ENCODE measurements at regions not wholly inside any gene's neighbourhood (a gene's known extent, or its start where the extent isn't known, plus 50 kb on each side); places are given as distances from the start of the nearest gene placed in this dataset.

DNA sequence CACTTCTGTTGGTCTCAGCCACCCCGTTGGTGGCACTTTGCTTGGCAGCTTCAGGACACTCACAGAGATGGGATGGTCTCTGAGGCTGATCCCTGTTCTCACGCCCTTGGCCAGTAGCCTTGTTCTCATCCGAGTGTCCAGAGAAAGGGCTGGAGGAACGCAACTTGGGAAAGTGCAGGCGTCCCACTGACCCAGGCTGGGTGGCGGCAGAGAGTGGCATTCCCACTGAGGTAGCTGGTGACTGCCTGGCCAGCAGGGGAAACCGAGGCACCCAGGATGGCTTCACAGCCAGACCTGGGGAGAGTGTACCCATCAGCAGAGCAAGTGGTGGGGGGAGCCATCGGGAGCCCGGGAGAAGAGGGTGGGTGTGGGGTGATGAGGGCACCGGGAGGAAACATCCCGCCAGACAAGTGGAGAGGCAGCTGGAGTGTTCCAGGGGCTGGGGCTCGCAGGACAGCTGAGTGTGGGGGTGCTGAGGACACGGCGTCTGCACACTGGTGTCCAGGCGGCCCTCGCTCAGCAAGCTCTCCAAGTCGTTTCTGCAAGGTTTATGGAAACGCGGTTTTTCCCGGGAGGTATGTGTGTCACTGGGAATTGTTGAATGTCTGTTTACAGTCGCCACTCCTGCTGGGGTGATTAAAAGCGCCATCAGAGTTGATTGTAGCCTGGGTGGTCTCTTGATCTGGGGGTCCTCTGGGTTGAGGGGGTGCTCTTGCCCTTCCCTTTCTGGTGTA is 97.8 kb downstream of the SIK1 start:
- no peaks in the 10 kb centered on the region for H3K4me1 ChIP-seq (ENCODE audit: insufficient read depth, low read length, poor library complexity, severe bottlenecking)
- BruUV-seq (replicated peaks), result no TSS peak
- ChIA-PET POLR2A (ENCODE audit: low non-redundant PET) (no interaction called here), CTCF (no interaction called here)
- no peaks in the 10 kb centered on the region for H3K9me3 ChIP-seq (ENCODE audit: low read depth, low read length, poor library complexity, severe bottlenecking)
- TF ChIP-seq, protein P1, sequence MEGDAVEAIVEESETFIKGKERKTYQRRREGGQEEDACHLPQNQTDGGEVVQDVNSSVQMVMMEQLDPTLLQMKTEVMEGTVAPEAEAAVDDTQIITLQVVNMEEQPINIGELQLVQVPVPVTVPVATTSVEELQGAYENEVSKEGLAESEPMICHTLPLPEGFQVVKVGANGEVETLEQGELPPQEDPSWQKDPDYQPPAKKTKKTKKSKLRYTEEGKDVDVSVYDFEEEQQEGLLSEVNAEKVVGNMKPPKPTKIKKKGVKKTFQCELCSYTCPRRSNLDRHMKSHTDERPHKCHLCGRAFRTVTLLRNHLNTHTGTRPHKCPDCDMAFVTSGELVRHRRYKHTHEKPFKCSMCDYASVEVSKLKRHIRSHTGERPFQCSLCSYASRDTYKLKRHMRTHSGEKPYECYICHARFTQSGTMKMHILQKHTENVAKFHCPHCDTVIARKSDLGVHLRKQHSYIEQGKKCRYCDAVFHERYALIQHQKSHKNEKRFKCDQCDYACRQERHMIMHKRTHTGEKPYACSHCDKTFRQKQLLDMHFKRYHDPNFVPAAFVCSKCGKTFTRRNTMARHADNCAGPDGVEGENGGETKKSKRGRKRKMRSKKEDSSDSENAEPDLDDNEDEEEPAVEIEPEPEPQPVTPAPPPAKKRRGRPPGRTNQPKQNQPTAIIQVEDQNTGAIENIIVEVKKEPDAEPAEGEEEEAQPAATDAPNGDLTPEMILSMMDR (conservative IDR thresholded peaks at IDR 0.05; ENCODE audit: low read depth, low read length), result no peak
- TF ChIP-seq EZH2 (IDR thresholded peaks at IDR 0.05; ENCODE audit: borderline replicate concordance, low read depth, low read length, poor library complexity, severe bottlenecking), result no peak
- no peak for DNase-seq (ENCODE audit: low spot score)
- H3K27ac ChIP-seq (ENCODE audit: low read depth, low read length, poor library complexity, severe bottlenecking), result no peak overlapping the region
- H3K27me3 ChIP-seq (replicated peaks; ENCODE audit: insufficient read depth, low read depth, low read length, poor library complexity), result no peaks in the 10 kb centered on the region
- intact Hi-C loops (cut with micrococcal nuclease; ENCODE audit: unreplicated experiment), result no loop called here
- no peaks in the 10 kb centered on the region for H3K36me3 ChIP-seq (ENCODE audit: insufficient read depth, low read length, poor library complexity, severe bottlenecking)
- no peak overlapping the region for H3K4me3 ChIP-seq (ENCODE audit: low read depth, low read length, poor library complexity, severe bottlenecking)

DNA sequence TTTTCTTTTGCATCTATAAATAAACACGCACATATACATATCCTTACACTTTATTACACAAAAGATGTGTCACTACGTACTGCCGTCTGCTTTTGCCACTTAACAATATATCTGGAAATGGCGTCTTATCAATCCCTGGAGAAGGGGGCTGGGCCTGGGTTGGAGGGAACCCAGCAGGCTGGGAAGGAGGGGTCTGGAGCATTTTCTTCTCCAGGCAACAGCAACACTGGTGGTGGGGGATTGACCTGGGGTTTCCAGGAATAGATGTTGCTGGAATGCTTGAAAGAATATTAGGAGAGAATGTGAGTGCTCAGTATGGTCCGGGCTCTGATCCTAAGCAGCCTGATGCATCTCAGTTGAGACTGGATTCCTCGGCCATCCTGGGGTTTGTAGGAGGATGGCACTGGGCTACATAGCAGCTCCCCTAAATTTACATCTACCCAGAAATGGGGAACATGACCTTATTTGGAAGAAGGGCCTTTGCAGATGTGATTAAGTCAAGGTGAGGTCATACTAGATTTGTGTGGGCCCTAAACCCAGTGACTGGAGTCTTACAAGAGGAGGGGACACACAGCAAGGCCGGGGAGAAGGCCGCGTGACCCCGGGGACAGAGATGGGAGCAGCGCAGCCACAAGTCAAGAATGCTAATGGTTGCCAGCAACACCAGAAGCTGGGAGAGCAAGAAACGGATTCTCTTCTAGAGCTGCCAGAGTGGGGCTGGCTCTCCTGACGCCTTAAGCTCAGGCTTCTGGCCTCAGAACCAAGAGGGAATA is 98.6 kb downstream of the SIK1 start:
- TF ChIP-seq, protein P1 (conservative IDR thresholded peaks at IDR 0.05; ENCODE audit: low read depth, low read length), result no peak
- no peak for TF ChIP-seq EZH2 (IDR thresholded peaks at IDR 0.05; ENCODE audit: borderline replicate concordance, low read depth, low read length, poor library complexity, severe bottlenecking)
- H3K9me3 ChIP-seq (ENCODE audit: low read depth, low read length, poor library complexity, severe bottlenecking), result no peaks in the 10 kb centered on the region
- POLR2A ChIA-PET (ENCODE audit: low non-redundant PET), result interaction anchor here (0.5 kb wide), 1 partner anchor 369 kb away, joined by 11 read pairs; no protein-coding TSS in a partner anchor
- CTCF ChIA-PET, result no interaction called here
- intact Hi-C loops (cut with micrococcal nuclease; ENCODE audit: unreplicated experiment), result no loop called here
- no peak overlapping the region for H3K4me3 ChIP-seq (ENCODE audit: low read depth, low read length, poor library complexity, severe bottlenecking)
- no peaks in the 10 kb centered on the region for H3K36me3 ChIP-seq (ENCODE audit: insufficient read depth, low read length, poor library complexity, severe bottlenecking)
- H3K27ac ChIP-seq (ENCODE audit: low read depth, low read length, poor library complexity, severe bottlenecking), result no peak overlapping the region
- no peak for DNase-seq (ENCODE audit: low spot score)
- no peaks in the 10 kb centered on the region for H3K4me1 ChIP-seq (ENCODE audit: insufficient read depth, low read length, poor library complexity, severe bottlenecking)
- BruUV-seq (replicated peaks), result no TSS peak
- no peaks in the 10 kb centered on the region for H3K27me3 ChIP-seq (replicated peaks; ENCODE audit: insufficient read depth, low read depth, low read length, poor library complexity)

DNA sequence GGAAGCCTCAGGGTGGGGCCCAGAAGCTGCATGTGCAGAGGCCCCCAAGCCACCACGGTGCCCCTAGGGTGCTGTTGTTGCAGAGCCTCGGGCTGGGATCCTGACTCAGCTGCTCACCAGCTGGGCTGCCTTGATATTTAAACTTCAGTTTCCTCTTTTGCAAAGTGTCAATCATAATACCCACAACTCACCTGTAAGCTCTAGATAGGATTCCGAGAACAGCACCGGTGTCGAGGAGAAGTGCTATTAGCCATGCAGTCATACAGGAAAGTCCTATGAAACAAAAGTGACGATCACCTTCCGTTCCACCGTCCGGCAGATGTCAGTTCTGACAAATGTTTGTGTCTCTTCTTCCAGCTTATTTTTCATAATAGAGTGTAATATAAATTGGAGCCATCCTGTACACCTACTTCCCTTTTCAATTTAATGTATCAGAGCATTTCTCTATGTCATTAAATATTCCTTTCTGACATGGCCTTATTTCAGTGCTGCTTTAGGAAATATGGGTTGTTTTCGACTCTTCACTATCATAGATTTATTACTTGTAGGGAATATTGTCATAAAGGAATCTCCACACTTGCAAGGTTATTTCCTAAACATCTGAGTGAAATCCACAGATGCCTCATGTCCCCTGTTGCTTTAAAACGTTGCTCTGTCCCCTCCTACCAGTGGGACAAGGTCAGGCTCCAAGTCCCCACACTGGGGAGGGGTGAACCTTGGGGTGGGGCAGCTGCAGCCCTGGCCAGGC is 100.8 kb downstream of the SIK1 start:
- H3K36me3 ChIP-seq (ENCODE audit: insufficient read depth, low read length, poor library complexity, severe bottlenecking), result no peaks in the 10 kb centered on the region
- H3K27ac ChIP-seq (ENCODE audit: low read depth, low read length, poor library complexity, severe bottlenecking), result no peak overlapping the region
- H3K9me3 ChIP-seq (ENCODE audit: low read depth, low read length, poor library complexity, severe bottlenecking), result no peaks in the 10 kb centered on the region
- H3K4me3 ChIP-seq (ENCODE audit: low read depth, low read length, poor library complexity, severe bottlenecking), result no peak overlapping the region
- ChIA-PET CTCF (no interaction called here), POLR2A (ENCODE audit: low non-redundant PET) (no interaction called here)
- TF ChIP-seq, protein P1 (conservative IDR thresholded peaks at IDR 0.05; ENCODE audit: low read depth, low read length), result no peak
- TF ChIP-seq EZH2 (IDR thresholded peaks at IDR 0.05; ENCODE audit: borderline replicate concordance, low read depth, low read length, poor library complexity, severe bottlenecking), result no peak
- no TSS peak for BruUV-seq (replicated peaks)
- DNase-seq (ENCODE audit: low spot score), result no peak
- intact Hi-C loops (cut with micrococcal nuclease; ENCODE audit: unreplicated experiment), result no loop called here
- no peaks in the 10 kb centered on the region for H3K27me3 ChIP-seq (replicated peaks; ENCODE audit: insufficient read depth, low read depth, low read length, poor library complexity)
- no peaks in the 10 kb centered on the region for H3K4me1 ChIP-seq (ENCODE audit: insufficient read depth, low read length, poor library complexity, severe bottlenecking)

Measured in A673 (cell line).